AG08395 (cell line): ENCODE measurements at regions not wholly inside any gene's neighbourhood (a gene's known extent, or its start where the extent isn't known, plus 50 kb on each side); places are given as distances from the start of the nearest gene placed in this dataset.

ENCODE experiments used
- DNase-seq: peaks from one replicate; pipeline ENCODE4 v3.0.0; 2012; ENCODE audit warnings: mixed read lengths, low spot score

- no peak for DNase-seq
Measured at GRCh38 chr20:51876313-51876940, 74.1 kb upstream of the SALL4 start.

- DNase-seq: no peak
Measured at GRCh38 chr20:51873652-51874051, 71.3 kb upstream of the SALL4 start.

GRCh38 chr20:51871943-51872342 is 69.6 kb upstream of the SALL4 start:
- DNase-seq: no peak

GRCh38 chr20:51869002-51869401 is 66.7 kb upstream of the SALL4 start:
- no peak for DNase-seq

- no peak for DNase-seq
Measured at GRCh38 chr20:51867251-51867650, 64.9 kb upstream of the SALL4 start.

- no peak for DNase-seq
Measured at GRCh38 chr20:51864967-51865366, 62.6 kb upstream of the SALL4 start.

- DNase-seq: peak; percentile 44
Measured at GRCh38 chr20:51862796-51863195, 60.5 kb upstream of the SALL4 start.

- no peak for DNase-seq
Measured at GRCh38 chr20:51861726-51862466, 59.6 kb upstream of the SALL4 start.

GRCh38 chr20:51860111-51860882 is 58.0 kb upstream of the SALL4 start:
- DNase-seq: peak; percentile 84

GRCh38 chr20:51856432-51856831 is 54.1 kb upstream of the SALL4 start:
- DNase-seq: no peak

GRCh38 chr20:51854921-51855320 is 52.6 kb upstream of the SALL4 start:
- DNase-seq: no peak
